Putamen (tissue), 1 donor: ENCODE measurements at regions not wholly inside any gene's neighbourhood (a gene's known extent, or its start where the extent isn't known, plus 50 kb on each side); places are given as distances from the start of the nearest gene placed in this dataset.
"Not testable (repeated sequence)": the region's sequence is repeated elsewhere in the genome, so short reads cannot be mapped to it uniquely, and the experiment has no call there.

ENCODE experiments used
- DNase-seq: peaks from one replicate; pipeline ENCODE4 v3.0.0-alpha.2; 2016; ENCODE audit warnings: low spot score

DNA sequence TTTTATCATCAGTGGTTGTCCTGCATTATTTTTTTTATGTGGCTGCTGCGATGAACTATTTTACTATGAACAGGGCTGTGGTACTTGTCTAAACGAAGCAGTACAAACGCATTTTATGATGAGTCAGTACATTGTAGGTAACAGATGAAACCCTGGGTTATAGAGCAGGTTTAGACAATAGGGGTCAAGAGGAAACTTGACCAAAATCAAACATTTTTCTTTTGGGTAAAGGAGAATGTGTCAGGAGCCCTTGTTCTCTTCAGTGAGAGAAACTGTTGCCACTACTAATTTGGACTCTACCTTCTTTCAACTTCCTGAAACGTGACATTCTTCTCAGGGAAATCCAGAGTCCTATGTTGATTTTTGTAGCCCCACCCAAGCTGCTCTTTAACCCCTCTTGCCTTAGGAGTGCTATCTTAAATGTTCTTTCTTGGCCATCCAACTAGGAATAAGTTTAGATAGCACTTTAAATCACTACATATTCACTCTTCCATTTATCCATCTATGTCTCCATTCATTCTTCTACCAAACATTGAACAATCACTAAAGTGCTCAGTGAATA lies 415.8 kb upstream of the NR3C2 start:
- DNase-seq, result no peak

- DNase-seq, result no peak
Observed at GRCh38 chr4:148857239-148857972, 415.2 kb upstream of the NR3C2 start.

GRCh38 chr4:148854203-148854602 lies 412.0 kb upstream of the NR3C2 start:
- DNase-seq, result no peak

DNA sequence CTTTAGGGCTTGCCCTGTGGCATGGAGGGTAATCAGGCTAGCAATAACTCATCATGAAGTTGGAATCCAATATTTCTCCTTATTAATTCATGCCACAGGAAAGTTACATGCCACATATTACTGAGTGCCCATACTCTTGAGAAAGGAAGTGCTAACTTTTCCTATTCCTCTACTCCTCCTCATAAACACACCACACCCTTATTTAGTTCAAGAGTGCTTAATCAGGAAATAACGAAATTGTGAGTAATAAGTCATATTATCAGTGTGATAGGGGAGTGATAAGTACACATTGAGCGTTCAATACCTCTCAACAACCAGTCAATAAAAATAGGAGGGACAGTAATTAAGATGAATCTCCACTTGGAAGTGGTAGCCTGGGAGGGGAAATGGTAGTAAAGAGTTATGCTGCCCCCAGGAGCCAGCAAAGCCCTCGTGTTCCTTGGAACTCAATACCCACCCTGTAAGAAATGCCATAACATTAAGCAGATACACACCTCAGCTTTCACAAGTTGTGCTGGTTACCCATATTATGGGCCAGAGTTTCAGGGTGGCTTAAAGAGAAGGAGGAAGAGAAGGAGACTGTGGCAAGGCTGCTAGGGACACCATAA lies 410.0 kb upstream of the NR3C2 start:
- no peak for DNase-seq

GRCh38 chr4:148850257-148850995 lies 408.2 kb upstream of the NR3C2 start:
- no peak for DNase-seq

GRCh38 chr4:148849581-148849980 lies 407.4 kb upstream of the NR3C2 start:
- DNase-seq, result no peak

- DNase-seq, result no peak
Observed at GRCh38 chr4:148847544-148848255, 405.5 kb upstream of the NR3C2 start.

GRCh38 chr4:148845609-148846008 lies 403.4 kb upstream of the NR3C2 start:
- no peak for DNase-seq

DNA sequence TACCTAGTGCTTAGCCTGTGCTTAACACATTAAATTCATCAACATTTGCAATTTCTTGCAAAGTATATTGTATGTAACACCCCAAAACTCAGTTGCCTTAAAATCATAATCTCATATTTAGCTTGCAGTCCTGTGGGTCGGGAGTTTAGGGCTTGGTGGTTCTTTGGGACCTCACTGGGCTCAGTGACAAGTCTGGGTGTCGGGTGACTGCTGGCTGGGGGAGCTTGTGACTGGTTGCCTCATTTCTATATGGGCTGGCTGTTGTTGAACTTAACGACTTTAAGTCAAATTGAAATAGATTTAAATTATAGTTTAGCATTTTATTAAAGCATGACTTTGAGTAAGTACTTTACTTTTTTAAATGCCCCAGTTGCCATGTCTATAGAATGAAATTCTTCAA lies 401.4 kb upstream of the NR3C2 start:
- DNase-seq, result no peak

DNA sequence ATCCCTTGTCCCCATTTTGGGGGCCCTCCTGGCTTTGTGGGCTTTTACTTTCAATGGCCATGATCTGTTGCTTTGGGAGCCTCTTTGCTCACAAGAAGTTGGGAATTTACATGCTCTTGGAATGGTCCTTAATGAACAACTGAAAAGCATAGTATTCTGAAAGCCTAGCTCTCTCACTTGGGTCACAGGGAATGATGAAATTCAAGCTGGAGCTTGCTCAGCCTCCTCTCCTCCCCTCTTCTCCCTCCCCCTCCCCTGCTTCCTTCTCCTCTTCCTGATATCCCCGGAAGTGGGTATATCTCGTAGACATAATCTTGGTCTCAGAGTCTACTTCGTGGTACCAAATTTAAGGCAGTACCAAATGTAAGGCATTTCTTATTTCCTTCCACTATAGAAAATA lies 400.6 kb upstream of the NR3C2 start:
- no peak for DNase-seq

DNA sequence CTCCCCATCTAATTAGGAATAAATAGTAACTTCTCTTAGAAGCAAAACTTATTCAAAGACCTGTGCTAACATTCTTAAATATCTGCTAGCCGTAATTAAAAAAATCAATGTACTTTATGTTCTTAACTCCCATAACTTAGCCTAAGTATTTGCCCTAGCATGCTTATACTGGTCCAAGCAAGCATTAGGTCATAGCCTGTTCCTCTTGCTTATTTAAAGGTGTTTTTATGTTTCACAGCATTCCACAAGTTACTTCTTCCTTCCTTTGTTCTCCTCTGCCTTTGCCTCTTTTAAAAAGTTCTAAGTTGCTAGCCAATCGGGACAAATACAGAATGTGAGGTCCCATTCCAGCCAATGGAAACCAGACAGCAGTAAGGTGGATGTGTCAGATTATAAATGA lies 395.4 kb upstream of the NR3C2 start:
- DNase-seq, result not testable (repeated sequence)

GRCh38 chr4:148834804-148835631 lies 392.8 kb upstream of the NR3C2 start:
- peak; percentile 15 for DNase-seq

- no peak for DNase-seq
Observed at GRCh38 chr4:148831945-148832344, 389.7 kb upstream of the NR3C2 start.

DNA sequence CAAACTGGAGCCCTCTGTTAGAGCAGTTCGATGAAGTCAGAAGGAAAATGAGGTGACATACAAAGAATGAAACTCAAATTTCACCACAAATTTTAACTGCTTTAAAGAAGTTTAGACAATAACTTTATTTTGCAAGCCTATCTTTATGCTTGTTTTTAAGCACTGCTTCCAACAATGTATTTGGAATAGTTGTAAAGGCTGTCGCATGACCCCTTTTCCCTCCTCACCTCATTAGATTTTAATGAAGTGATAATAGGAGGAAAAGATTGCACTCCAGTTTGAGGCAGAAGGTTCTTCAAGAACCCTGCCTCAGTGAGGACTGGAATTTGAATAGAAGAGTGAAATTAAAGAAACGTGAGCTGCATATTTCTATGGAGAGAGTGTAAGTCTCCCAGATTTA lies 386.1 kb upstream of the NR3C2 start:
- no peak for DNase-seq

- no peak for DNase-seq
Observed at GRCh38 chr4:148827781-148828180, 385.6 kb upstream of the NR3C2 start.

DNA sequence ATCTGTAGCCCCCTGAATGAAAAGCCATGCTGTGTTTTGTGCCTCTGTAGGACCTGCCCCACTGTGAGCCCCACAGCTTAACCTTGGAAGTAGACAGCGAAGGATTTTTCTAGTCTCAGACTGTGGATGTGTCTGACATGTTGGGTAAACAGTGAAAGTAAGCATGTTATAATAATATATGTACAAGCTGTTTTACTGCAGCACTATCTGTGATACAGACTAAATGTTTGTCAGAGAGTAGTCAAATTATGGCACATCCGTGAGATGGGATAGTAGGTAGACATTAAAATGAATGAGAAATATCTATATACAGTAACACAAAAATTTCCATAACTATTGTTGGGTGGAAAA lies 381.2 kb upstream of the NR3C2 start:
- DNase-seq, result no peak

- DNase-seq, result no peak
Observed at GRCh38 chr4:148822572-148823418, 380.6 kb upstream of the NR3C2 start.

- DNase-seq, result no peak
Observed at GRCh38 chr4:148814030-148814429, 371.8 kb upstream of the NR3C2 start.

DNA sequence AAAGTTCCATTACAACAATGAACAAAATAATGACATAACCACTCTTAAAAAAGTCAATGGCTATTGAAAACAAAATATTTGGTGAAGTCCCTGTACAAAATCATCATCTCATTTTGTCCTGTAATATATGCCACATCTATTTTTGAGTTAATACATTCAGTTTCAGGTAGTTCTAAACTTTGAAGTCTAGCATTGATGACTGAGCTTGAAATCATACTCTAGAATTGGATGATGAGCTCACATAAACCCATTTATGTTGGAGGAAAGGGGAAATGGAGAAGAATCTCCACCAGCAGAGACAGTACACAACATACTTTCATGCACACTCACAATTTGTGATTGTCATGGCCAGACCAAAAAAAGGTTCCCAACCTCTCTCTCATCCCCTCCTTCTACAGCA lies 371.1 kb upstream of the NR3C2 start:
- no peak for DNase-seq

GRCh38 chr4:148812101-148812500 lies 369.9 kb upstream of the NR3C2 start:
- no peak for DNase-seq

GRCh38 chr4:148810461-148810860 lies 368.2 kb upstream of the NR3C2 start:
- DNase-seq, result no peak
